Osteocyte (in vitro differentiated cells): ENCODE measurements at regions not wholly inside any gene's neighbourhood (a gene's known extent, or its start where the extent isn't known, plus 50 kb on each side); places are given as distances from the start of the nearest gene placed in this dataset. TPM values are rescaled to one million over a fixed set of nuclear protein-coding genes. Genes with fewer than 3 reads are reported as not detected.

Experiments used
- microRNA-seq: library from miRNA; unstranded; fragments of <30 nt; microRNA quantifications from one replicate; pipeline ENCODE4 v1.1.0, GENCODE V29; 2020; ENCODE audit not compliant: unreplicated experiment

Small RNA genes in the stretch of these regions (microRNA-seq; reads per million reads assigned to microRNA genes)
- gene MIR1268A: not detected
